ENCODE measurements at regions not wholly inside any gene's neighbourhood (a gene's known extent, or its start where the extent isn't known, plus 50 kb on each side); places are given as distances from the start of the nearest gene placed in this dataset.

DNA sequence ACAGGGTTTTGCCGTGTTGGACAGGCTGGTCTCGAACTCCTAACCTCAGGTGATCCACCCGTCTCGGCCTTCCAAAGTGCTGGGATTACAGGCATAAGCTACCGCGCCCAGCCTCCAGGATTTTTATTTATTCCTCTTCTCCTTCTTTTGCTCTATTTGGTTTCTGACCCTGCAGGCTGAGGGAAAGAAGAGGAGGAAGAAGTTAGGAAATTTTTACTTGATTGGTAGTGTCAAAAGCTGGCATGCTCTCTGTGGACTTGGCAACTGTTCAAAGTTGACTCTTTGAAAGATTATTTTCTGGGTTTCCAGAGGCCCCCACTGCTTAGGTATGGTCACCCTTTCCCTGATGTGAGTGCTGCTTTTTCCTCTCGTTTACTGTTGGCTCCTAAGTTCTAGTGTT is 372.2 kb downstream of the DIPK2A start:
- Histone ChIP-seq H3K23ac (ENCODE audit: low read length) (no peak overlapping the region), H3K4ac (ENCODE audit: low read depth, low read length) (no peak overlapping the region), H3K18ac (ENCODE audit: low read length) (no peak overlapping the region), H4K8ac (ENCODE audit: low read depth, low read length) (no peak overlapping the region), H3K9me3 (ENCODE audit: insufficient read depth, low read depth, low read length) (no peaks in the 10 kb centered on the region), H4K91ac (ENCODE audit: low read depth, low read length) (no peak overlapping the region), H3K79me1 (ENCODE audit: low read length) (no peaks in the 10 kb centered on the region), H3K4me1 (ENCODE audit: control insufficient read depth in 1 of 2, insufficient read depth in 2 of 2, low read length in 2 of 2) (no peaks in the 10 kb centered on the region), H2BK5ac (ENCODE audit: low read depth, low read length, poor library complexity) (no peak overlapping the region), H3K4me3 (ENCODE audit: low read depth, low read length) (no peak overlapping the region), H2BK12ac (ENCODE audit: low read length) (no peak overlapping the region), H3K9ac (ENCODE audit: low read length) (no peak overlapping the region), H4K12ac (ENCODE audit: low read depth, low read length) (no peak overlapping the region), H3K79me2 (ENCODE audit: control insufficient read depth, insufficient read depth, low read length, poor library complexity) (peaks cover 1% of the 10 kb centered on the region), H3K4me2 (ENCODE audit: low read length) (no peak overlapping the region), H3K27ac (ENCODE audit: low read depth, low read length) (no peak overlapping the region), H2AK5ac (ENCODE audit: low read length) (no peak overlapping the region), H3K14ac (ENCODE audit: low read length) (no peak overlapping the region), H2BK120ac (ENCODE audit: insufficient read depth, low read length, poor library complexity) (no peak overlapping the region), H3K36me3 (ENCODE audit: control insufficient read depth in 1 of 2, insufficient read depth in 2 of 2, low read length in 2 of 2) (no peaks in the 10 kb centered on the region), H2AFZ (ENCODE audit: insufficient read depth, low read length, poor library complexity) (no peak overlapping the region), H3K27me3 (ENCODE audit: insufficient read depth, low read length) (no peaks in the 10 kb centered on the region)
- no CpG with 5 or more reads among the region's 7 CpGs for WGBS (ENCODE audit: extremely low coverage, insufficient coverage, insufficient read length)
- DNase-seq = no peak

DNA sequence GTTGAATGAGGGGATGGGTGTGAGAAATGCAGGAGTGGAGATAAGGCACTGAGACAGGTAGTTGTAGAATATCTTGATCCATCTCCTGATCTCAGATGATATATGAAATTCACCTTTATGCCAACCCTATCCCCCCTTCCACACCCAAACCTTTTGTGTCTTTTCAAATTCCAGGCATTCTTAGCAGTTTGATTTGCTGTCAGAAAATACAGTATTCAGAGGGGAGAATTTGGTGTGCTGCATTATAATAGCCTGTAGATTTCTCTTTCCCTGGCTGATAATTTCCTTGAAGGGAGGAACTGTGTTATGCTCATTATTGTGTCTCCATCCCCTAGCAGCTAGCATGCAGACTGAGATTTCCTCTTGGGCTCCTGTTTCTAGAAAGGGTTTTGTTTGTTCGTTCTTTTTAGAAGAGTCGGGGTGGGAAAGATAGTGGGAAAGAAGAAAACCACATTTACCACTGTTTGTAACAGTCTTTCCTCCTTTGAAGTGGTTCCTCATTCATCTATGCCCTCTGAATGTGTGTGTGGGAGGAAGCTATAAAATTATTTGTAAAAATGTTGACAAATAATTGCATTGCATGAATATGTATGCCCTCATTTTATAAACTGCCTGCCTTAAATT is 373.4 kb downstream of the DIPK2A start:
- no peaks in the 10 kb centered on the region for H3K9me3 ChIP-seq (ENCODE audit: insufficient read depth, low read depth, low read length)
- H3K9ac ChIP-seq (ENCODE audit: low read length) = no peak overlapping the region
- no peaks in the 10 kb centered on the region for H3K4me1 ChIP-seq (ENCODE audit: control insufficient read depth in 1 of 2, insufficient read depth in 2 of 2, low read length in 2 of 2)
- H3K79me1 ChIP-seq (ENCODE audit: low read length) = no peaks in the 10 kb centered on the region
- H3K4ac ChIP-seq (ENCODE audit: low read depth, low read length) = no peak overlapping the region
- H3K14ac ChIP-seq (ENCODE audit: low read length) = no peak overlapping the region
- no peak for DNase-seq
- no peak overlapping the region for H2AK5ac ChIP-seq (ENCODE audit: low read length)
- no peak overlapping the region for H3K4me2 ChIP-seq (ENCODE audit: low read length)
- H4K91ac ChIP-seq (ENCODE audit: low read depth, low read length) = no peak overlapping the region
- no peak overlapping the region for H4K12ac ChIP-seq (ENCODE audit: low read depth, low read length)
- no peak overlapping the region for H2BK5ac ChIP-seq (ENCODE audit: low read depth, low read length, poor library complexity)
- no CpG with 5 or more reads among the region's 2 CpGs for WGBS (ENCODE audit: extremely low coverage, insufficient coverage, insufficient read length)
- H3K4me3 ChIP-seq (ENCODE audit: low read depth, low read length) = no peak overlapping the region
- H3K79me2 ChIP-seq (ENCODE audit: control insufficient read depth, insufficient read depth, low read length, poor library complexity) = peaks cover 1% of the 10 kb centered on the region
- no peak overlapping the region for H2AFZ ChIP-seq (ENCODE audit: insufficient read depth, low read length, poor library complexity)
- no peak overlapping the region for H2BK12ac ChIP-seq (ENCODE audit: low read length)
- H3K18ac ChIP-seq (ENCODE audit: low read length) = no peak overlapping the region
- H3K23ac ChIP-seq (ENCODE audit: low read length) = no peak overlapping the region
- no peak overlapping the region for H2BK120ac ChIP-seq (ENCODE audit: insufficient read depth, low read length, poor library complexity)
- no peak overlapping the region for H3K27ac ChIP-seq (ENCODE audit: low read depth, low read length)
- no peak overlapping the region for H4K8ac ChIP-seq (ENCODE audit: low read depth, low read length)
- H3K36me3 ChIP-seq (ENCODE audit: control insufficient read depth in 1 of 2, insufficient read depth in 2 of 2, low read length in 2 of 2) = no peaks in the 10 kb centered on the region
- no peaks in the 10 kb centered on the region for H3K27me3 ChIP-seq (ENCODE audit: insufficient read depth, low read length)

DNA sequence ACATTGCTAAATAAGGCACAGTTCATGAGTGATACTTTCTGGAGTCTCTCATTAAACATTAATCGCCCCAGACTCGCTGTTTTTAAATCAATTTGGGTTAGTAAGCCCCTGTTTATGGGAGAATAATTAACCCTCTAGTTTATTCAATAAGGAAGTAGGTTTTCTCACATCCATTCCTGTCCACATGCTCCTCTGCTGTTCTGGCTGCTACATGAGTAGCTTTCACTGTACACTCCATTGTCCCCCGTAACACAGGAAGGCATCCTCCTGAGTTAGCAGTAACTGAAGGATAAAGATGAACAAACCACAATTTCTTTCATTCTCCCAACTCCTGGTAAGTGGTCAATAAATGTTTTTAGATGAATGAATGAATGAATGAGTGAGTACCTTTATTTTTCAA is 378.5 kb downstream of the DIPK2A start:
- Histone ChIP-seq H4K8ac (ENCODE audit: low read depth, low read length) (no peak overlapping the region), H2AFZ (ENCODE audit: insufficient read depth, low read length, poor library complexity) (no peak overlapping the region), H4K12ac (ENCODE audit: low read depth, low read length) (no peak overlapping the region), H3K9ac (ENCODE audit: low read length) (no peak overlapping the region), H2AK5ac (ENCODE audit: low read length) (no peak overlapping the region), H3K18ac (ENCODE audit: low read length) (no peak overlapping the region), H3K36me3 (ENCODE audit: control insufficient read depth in 1 of 2, insufficient read depth in 2 of 2, low read length in 2 of 2) (no peaks in the 10 kb centered on the region), H2BK12ac (ENCODE audit: low read length) (no peak overlapping the region), H2BK5ac (ENCODE audit: low read depth, low read length, poor library complexity) (no peak overlapping the region), H3K9me3 (ENCODE audit: insufficient read depth, low read depth, low read length) (no peaks in the 10 kb centered on the region), H3K4me2 (ENCODE audit: low read length) (no peak overlapping the region), H3K27me3 (ENCODE audit: insufficient read depth, low read length) (no peaks in the 10 kb centered on the region), H3K4me1 (ENCODE audit: control insufficient read depth in 1 of 2, insufficient read depth in 2 of 2, low read length in 2 of 2) (no peaks in the 10 kb centered on the region), H3K79me1 (ENCODE audit: low read length) (no peaks in the 10 kb centered on the region), H2BK120ac (ENCODE audit: insufficient read depth, low read length, poor library complexity) (no peak overlapping the region), H3K27ac (ENCODE audit: low read depth, low read length) (no peak overlapping the region), H3K23ac (ENCODE audit: low read length) (no peak overlapping the region), H3K4ac (ENCODE audit: low read depth, low read length) (no peak overlapping the region), H3K4me3 (ENCODE audit: low read depth, low read length) (no peak overlapping the region), H3K14ac (ENCODE audit: low read length) (no peak overlapping the region), H4K91ac (ENCODE audit: low read depth, low read length) (no peak overlapping the region), H3K79me2 (ENCODE audit: control insufficient read depth, insufficient read depth, low read length, poor library complexity) (no peaks in the 10 kb centered on the region)
- WGBS (ENCODE audit: extremely low coverage, insufficient coverage, insufficient read length) = no CpG with 5 or more reads among the region's 3 CpGs
- DNase-seq = no peak

DNA sequence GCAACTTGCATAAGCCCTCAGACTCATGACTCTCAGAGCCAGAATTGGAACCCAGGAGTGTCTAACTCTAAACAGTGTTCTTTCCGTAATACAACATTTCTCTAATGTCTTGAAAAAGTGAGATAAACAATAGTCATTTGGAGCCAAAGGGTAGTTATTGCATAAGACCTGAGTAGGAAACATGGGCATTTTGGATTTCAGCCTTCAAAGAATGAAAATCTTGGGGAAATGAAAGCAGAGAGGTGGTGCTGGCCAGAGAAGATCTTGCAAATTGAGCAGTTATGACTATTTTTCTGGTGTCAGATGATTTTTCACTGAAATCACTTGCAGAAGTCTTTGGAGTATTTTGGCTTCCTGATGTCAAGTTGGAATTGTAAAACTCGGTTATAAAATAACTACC is 379.4 kb downstream of the DIPK2A start:
- Histone ChIP-seq H3K9ac (ENCODE audit: low read length) (no peak overlapping the region), H2BK120ac (ENCODE audit: insufficient read depth, low read length, poor library complexity) (no peak overlapping the region), H2AK5ac (ENCODE audit: low read length) (no peak overlapping the region), H4K91ac (ENCODE audit: low read depth, low read length) (no peak overlapping the region), H4K12ac (ENCODE audit: low read depth, low read length) (no peak overlapping the region), H3K79me2 (ENCODE audit: control insufficient read depth, insufficient read depth, low read length, poor library complexity) (no peaks in the 10 kb centered on the region), H2BK5ac (ENCODE audit: low read depth, low read length, poor library complexity) (no peak overlapping the region), H3K79me1 (ENCODE audit: low read length) (no peaks in the 10 kb centered on the region), H3K18ac (ENCODE audit: low read length) (no peak overlapping the region), H3K27ac (ENCODE audit: low read depth, low read length) (no peak overlapping the region), H3K4ac (ENCODE audit: low read depth, low read length) (no peak overlapping the region), H3K23ac (ENCODE audit: low read length) (no peak overlapping the region), H4K8ac (ENCODE audit: low read depth, low read length) (no peak overlapping the region), H3K4me3 (ENCODE audit: low read depth, low read length) (no peak overlapping the region), H3K27me3 (ENCODE audit: insufficient read depth, low read length) (no peaks in the 10 kb centered on the region), H2BK12ac (ENCODE audit: low read length) (no peak overlapping the region), H3K9me3 (ENCODE audit: insufficient read depth, low read depth, low read length) (no peaks in the 10 kb centered on the region), H2AFZ (ENCODE audit: insufficient read depth, low read length, poor library complexity) (no peak overlapping the region), H3K36me3 (ENCODE audit: control insufficient read depth in 1 of 2, insufficient read depth in 2 of 2, low read length in 2 of 2) (no peaks in the 10 kb centered on the region), H3K14ac (ENCODE audit: low read length) (no peak overlapping the region), H3K4me2 (ENCODE audit: low read length) (no peak overlapping the region), H3K4me1 (ENCODE audit: control insufficient read depth in 1 of 2, insufficient read depth in 2 of 2, low read length in 2 of 2) (no peaks in the 10 kb centered on the region)
- no peak for DNase-seq
- no CpG with 5 or more reads among the region's 2 CpGs for WGBS (ENCODE audit: extremely low coverage, insufficient coverage, insufficient read length)
